SK-N-SH treated with all-trans-retinoic acid at 6 μM for 48 hours (cell line): ENCODE measurements at regions not wholly inside any gene's neighbourhood (a gene's known extent, or its start where the extent isn't known, plus 50 kb on each side); places are given as distances from the start of the nearest gene placed in this dataset.

Source experiments
- ARNTL ChIP-seq: fragments of 450-650 bp; formaldehyde crosslinking; IDR thresholded peaks from 2 replicates; pipeline ENCODE4 v1.5.0; 2020; ENCODE audit warnings: low read depth, mild to moderate bottlenecking, moderate library complexity, borderline replicate concordance
- BACH2 ChIP-seq: fragments of 250-450 bp; sonication (Bioruptor Pico); IDR thresholded peaks from 2 replicates; pipeline ENCODE4 v1.9.0; 2021; ENCODE audit warnings: mild to moderate bottlenecking, borderline replicate concordance
- CSDC2 ChIP-seq: fragments of 250-450 bp; sonication (Bioruptor Pico); IDR thresholded peaks from 2 replicates; pipeline ENCODE4 v1.5.0; 2020; ENCODE audit warnings: mild to moderate bottlenecking, moderate library complexity
- ESRRG ChIP-seq: fragments of 250-450 bp; sonication (Bioruptor Pico); IDR thresholded peaks from 2 replicates; pipeline ENCODE4 v1.6.1; 2021; ENCODE audit warnings: mild to moderate bottlenecking
- OSR1 ChIP-seq: fragments of 250-450 bp; sonication (Bioruptor Pico); IDR thresholded peaks from 2 replicates; pipeline ENCODE4 v1.8.0; 2022; ENCODE audit warnings: moderate library complexity, mild to moderate bottlenecking, inconsistent platforms
- PPARA ChIP-seq: fragments of 250-450 bp; sonication (Bioruptor Pico); IDR thresholded peaks from 2 replicates; pipeline ENCODE4 v1.5.0; 2020; ENCODE audit warnings: mild to moderate bottlenecking, borderline replicate concordance
- RARB ChIP-seq: fragments of 250-450 bp; sonication (Bioruptor Pico); IDR thresholded peaks from 2 replicates; pipeline ENCODE4 v1.8.0; 2021; ENCODE audit warnings: mild to moderate bottlenecking, moderate library complexity
- ZC3H10 ChIP-seq: fragments of 250-450 bp; sonication (Bioruptor Pico); IDR thresholded peaks from 2 replicates; pipeline ENCODE4 v1.5.1; 2021; ENCODE audit warnings: mild to moderate bottlenecking, moderate library complexity
- ZFP3 ChIP-seq: fragments of 250-450 bp; sonication (Bioruptor Pico); IDR thresholded peaks from 2 replicates; pipeline ENCODE4 v1.5.0; 2020; ENCODE audit warnings: mild to moderate bottlenecking, moderate library complexity
- ZFP30 ChIP-seq: fragments of 450-650 bp; formaldehyde crosslinking; IDR thresholded peaks from 2 replicates; pipeline ENCODE4 v1.5.0; 2022; ENCODE audit warnings: mild to moderate bottlenecking, moderate library complexity
- TF ChIP-seq, protein P1 (sequence below): fragments of 250-450 bp; sonication (Bioruptor Pico); IDR thresholded peaks from 2 replicates; pipeline ENCODE4 v1.8.0; 2020; ENCODE audit warnings: mild to moderate bottlenecking, moderate library complexity, borderline replicate concordance
- TF ChIP-seq, protein P2 (sequence below): fragments of 250-450 bp; sonication (Bioruptor Pico); IDR thresholded peaks from 2 replicates; pipeline ENCODE4 v1.5.0; 2020; ENCODE audit warnings: mild to moderate bottlenecking, moderate library complexity
- TF ChIP-seq, protein P3 (sequence below): fragments of 250-450 bp; sonication (Bioruptor Pico); IDR thresholded peaks from 2 replicates; pipeline ENCODE4 v1.5.1; 2021; ENCODE audit warnings: mild to moderate bottlenecking, moderate library complexity

DNA sequence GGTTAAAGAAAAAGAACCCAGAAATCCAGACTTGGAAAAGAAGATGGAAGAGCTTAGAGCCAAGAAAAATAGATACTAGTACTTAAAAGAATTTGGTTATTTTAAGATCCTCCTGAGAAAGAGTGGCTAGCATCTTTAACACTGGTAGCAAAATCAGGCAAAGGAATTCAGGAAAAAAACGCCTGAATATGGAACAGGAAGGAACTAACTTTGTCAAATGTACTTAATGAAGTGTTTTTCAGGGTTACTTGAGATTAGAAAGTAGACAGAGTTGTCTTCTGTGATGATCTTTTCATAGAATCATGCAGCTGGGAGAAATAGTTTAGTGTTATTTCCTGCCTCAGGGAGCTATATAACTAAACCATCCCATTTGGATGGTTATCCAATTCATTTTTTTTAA is 50.8 kb upstream of the SASH1 start:
- TF ChIP-seq ARNTL (CRISPR knock-in tag) (no peak), BACH2 (CRISPR knock-in tag) (no peak), PPARA (CRISPR knock-in tag) (no peak), ZC3H10 (CRISPR knock-in tag) (no peak), ZFP30 (CRISPR knock-in tag) (no peak), ZFP3 (CRISPR knock-in tag) (no peak), CSDC2 (CRISPR knock-in tag) (no peak), RARB (CRISPR knock-in tag) (no peak), ESRRG (CRISPR knock-in tag) (no peak), OSR1 (CRISPR knock-in tag) (no peak)
- TF ChIP-seq, protein P1, sequence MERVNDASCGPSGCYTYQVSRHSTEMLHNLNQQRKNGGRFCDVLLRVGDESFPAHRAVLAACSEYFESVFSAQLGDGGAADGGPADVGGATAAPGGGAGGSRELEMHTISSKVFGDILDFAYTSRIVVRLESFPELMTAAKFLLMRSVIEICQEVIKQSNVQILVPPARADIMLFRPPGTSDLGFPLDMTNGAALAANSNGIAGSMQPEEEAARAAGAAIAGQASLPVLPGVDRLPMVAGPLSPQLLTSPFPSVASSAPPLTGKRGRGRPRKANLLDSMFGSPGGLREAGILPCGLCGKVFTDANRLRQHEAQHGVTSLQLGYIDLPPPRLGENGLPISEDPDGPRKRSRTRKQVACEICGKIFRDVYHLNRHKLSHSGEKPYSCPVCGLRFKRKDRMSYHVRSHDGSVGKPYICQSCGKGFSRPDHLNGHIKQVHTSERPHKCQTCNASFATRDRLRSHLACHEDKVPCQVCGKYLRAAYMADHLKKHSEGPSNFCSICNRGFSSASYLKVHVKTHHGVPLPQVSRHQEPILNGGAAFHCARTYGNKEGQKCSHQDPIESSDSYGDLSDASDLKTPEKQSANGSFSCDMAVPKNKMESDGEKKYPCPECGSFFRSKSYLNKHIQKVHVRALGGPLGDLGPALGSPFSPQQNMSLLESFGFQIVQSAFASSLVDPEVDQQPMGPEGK: no peak
- TF ChIP-seq, protein P2, sequence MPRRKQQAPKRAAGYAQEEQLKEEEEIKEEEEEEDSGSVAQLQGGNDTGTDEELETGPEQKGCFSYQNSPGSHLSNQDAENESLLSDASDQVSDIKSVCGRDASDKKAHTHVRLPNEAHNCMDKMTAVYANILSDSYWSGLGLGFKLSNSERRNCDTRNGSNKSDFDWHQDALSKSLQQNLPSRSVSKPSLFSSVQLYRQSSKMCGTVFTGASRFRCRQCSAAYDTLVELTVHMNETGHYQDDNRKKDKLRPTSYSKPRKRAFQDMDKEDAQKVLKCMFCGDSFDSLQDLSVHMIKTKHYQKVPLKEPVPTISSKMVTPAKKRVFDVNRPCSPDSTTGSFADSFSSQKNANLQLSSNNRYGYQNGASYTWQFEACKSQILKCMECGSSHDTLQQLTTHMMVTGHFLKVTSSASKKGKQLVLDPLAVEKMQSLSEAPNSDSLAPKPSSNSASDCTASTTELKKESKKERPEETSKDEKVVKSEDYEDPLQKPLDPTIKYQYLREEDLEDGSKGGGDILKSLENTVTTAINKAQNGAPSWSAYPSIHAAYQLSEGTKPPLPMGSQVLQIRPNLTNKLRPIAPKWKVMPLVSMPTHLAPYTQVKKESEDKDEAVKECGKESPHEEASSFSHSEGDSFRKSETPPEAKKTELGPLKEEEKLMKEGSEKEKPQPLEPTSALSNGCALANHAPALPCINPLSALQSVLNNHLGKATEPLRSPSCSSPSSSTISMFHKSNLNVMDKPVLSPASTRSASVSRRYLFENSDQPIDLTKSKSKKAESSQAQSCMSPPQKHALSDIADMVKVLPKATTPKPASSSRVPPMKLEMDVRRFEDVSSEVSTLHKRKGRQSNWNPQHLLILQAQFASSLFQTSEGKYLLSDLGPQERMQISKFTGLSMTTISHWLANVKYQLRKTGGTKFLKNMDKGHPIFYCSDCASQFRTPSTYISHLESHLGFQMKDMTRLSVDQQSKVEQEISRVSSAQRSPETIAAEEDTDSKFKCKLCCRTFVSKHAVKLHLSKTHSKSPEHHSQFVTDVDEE (CRISPR knock-in tag): no peak
- TF ChIP-seq, protein P3, sequence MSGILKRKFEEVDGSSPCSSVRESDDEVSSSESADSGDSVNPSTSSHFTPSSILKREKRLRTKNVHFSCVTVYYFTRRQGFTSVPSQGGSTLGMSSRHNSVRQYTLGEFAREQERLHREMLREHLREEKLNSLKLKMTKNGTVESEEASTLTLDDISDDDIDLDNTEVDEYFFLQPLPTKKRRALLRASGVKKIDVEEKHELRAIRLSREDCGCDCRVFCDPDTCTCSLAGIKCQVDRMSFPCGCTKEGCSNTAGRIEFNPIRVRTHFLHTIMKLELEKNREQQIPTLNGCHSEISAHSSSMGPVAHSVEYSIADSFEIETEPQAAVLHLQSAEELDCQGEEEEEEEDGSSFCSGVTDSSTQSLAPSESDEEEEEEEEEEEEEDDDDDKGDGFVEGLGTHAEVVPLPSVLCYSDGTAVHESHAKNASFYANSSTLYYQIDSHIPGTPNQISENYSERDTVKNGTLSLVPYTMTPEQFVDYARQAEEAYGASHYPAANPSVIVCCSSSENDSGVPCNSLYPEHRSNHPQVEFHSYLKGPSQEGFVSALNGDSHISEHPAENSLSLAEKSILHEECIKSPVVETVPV (CRISPR knock-in tag): no peak
